GM18508 (cell line): ENCODE measurements at regions not wholly inside any gene's neighbourhood (a gene's known extent, or its start where the extent isn't known, plus 50 kb on each side); places are given as distances from the start of the nearest gene placed in this dataset.
"Not testable (repeated sequence)": the region's sequence is repeated elsewhere in the genome, so short reads cannot be mapped to it uniquely, and the experiment has no call there.

Experiments
- ATAC-seq: cut with Tn5 transposase; IDR thresholded peaks from one replicate; pipeline ENCODE4 v1.9.1; 2021; ENCODE audit warnings: moderate number of reproducible peaks; ENCODE audit not compliant: insufficient read depth, unreplicated experiment

DNA sequence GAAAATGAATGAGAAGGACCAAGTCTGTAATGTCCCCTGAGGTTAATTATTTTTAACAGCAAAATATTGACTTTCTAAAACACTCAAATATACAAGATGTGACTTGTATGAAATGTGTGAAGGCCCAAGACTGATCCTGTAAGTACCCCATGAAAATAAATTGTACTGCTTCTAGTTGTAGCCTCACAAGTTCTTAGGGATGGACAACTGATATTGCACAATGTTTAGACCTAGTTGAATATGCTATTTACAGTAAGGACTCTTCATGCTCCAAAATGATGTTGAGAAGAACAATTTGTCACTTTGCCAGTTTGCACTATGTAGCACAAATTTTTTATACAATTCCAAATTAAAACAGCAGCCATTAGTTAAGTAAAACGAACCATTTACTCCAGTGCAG, 139.7 kb upstream of the GDNF start:
- ATAC-seq = no peak

DNA sequence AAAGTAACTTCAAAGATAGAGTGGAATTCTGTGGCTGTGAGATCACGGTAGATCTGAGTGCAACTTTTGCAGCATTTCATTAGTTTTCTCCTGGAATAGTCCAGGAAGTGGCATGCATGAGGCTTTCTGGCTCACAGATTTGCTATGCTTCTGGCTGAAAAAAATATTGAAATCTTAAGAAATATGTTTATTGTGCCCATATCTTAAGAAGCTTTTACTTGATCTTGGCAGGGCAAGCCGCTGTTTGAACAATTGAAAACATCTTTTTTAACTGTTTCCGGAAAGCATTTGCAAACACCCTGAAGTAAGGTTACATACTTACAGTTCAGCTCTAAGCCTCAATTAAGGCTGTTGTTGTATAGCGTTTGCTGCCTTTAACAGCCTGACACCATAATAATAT, 135.7 kb upstream of the GDNF start:
- ATAC-seq = no peak

DNA sequence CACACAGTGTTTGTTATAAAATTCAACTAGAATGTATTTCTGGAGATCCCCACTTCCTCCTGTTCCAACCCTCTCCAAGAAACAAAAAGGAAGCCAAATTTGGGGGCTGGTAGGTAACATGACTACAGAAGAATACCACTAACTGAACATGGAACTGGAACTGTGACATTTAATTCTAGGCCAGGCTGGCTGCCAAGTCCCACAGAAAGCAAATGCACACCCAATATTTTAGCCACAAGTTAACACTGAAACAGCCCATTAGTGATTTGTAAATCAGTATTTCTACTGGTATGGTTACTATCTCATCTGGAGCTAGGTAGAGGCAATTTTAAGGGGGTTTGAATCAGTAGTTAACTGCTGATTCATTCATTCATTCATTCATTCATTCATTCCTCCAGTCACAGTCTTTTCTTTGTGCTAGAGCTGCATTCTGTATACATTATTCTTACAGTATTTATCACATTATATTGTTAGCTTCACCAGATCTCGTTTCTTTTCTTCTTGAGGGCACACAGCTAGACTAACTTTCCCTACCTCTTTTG, 131.7 kb upstream of the GDNF start:
- ATAC-seq = no peak

DNA sequence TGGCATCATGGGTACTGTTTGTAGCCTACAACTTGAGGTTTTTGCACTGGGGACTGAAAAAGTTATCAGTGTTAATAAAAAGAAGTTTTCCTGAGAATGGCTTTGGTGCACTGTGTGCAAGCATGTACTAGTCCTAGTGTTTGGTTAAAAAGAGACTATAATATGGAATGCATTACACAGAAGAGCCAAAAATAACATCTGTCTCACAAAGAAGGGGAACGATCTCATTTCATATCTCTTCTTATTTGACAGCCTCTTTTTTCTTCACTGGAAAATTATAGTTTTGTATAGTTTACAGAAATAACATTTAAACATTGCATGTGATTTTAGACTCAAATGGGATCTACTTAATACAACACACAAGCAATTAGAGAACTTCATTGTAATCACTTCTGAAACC, 127.0 kb upstream of the GDNF start:
- no peak for ATAC-seq

DNA sequence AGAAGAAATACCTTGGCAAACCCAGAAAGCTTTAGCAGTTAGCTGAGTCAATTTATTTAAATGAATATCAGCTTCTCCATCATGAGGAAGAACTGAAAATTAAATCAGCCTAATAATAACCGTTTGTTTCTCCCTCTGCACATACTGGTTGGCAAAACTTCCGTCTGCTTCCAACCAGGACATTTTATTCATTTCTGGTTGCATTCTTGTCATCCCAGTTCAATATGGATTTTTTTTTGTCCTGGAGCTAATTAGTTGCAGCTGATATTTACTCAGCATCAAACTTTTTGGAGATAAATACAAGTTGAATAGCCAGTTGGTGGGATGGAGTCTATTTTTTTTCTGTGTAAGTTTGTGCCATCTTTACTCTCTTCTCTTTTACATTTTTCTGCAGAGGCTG, 126.5 kb upstream of the GDNF start:
- no peak for ATAC-seq

DNA sequence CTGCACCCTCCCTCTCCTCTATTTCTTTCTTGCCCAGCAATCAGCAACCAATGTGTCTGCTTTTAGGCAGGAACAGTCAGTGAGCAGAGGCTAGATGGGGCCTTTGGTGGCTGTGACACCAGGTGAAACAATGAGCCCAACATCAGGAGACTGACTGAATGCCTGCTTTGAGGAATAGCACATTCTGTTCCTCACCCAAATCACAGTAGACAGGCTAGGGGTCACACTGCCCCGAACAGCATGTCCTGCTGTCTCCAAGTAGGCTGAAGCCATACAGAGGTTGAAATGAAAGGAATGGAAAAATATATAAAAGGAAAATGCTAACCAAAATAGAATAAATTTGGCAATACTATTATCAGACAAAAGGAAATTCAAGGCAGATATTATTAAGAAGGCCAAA, 122.5 kb upstream of the GDNF start:
- ATAC-seq = no peak

DNA sequence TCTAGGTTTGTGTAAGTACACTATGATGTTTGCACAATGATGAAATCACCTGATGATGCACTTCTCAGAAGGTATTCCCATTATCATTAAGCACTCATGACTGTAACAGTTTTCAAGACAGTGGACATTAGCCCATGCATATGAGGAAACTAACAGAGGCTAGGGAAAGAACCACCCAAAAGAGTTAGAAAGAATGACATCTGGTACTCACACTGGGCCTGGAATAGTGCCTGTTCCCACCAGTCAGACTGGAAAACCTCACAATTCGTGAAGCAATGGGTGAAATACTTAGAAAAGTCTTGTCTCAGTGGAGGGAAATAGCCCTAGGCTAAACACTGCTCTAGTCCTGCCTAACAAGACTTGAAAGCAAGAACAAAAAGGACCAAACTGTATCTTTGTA, 117.4 kb upstream of the GDNF start:
- ATAC-seq = no peak

DNA sequence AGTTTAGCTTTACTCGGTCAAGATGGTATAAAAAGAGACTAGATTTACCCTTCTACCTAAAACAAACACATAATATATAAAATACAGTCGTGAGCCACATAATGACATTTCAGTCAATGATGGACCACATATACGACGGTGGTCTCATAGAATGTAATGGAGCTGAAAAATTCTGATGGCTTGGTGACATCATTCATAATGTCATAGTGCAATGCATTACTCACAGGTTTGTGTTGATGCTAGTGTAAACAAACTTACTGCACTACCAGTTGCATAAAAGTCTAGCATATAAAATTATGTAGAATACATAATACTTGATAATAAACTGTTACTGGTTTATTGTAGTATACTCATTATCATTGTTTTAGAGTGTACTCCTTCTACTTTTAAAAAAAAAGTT, 115.9 kb upstream of the GDNF start:
- ATAC-seq = no peak

DNA sequence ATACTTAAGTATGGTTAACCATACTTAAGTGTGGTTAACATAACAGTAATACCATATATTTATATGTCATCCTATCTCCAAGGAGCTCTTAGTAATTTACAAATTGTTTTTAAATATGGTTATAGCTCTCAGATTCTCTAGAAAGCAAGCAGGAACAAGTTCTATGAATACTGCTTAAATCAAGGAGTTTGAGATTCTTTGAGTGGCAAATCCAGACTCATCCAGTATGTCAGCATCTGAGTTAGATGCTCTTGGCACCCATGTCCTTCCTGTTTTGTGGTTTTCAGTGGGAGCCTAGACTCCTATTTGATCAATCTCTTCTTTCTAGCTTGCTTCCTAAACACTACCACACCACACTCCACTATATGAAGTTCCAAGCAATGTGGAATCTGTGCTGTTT, 114.7 kb upstream of the GDNF start:
- ATAC-seq = no peak

DNA sequence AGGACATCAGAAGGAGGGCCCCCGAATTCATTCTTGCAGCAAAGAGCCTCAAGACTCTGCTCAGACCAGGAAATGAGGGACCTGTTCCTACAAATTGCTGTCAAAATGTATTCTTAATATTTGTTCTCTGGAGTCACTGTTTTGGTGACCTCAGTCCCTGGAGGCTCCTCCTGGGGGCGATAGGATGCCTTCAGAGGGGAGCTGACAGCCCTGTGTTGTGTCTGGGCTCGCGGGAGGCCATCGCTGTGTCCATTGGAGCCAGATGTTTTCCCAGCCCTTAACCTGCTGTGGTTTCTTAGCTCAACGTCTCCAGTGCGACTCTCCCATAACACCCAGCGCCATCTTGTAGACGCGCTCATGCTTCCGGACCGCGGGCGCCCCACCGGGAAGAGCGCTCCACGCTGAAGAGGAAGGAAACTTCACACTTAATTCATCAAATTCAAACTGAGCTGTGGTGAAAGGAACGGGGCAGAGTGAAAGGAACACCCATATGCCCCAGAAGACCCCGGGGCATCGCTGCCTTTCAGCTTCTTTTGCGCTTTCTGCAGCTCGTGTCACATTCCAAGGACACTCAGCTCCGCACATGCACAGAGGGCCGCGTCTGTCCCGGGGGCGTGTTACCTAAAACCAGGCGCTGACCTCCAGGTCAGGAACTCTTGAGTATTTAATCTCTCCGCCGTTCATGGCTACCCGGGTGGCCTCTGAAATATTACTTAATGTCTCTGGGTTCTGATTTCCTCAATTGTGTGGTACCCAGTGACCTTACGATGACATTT, 112.3 kb upstream of the GDNF start:
- ATAC-seq = no peak

DNA sequence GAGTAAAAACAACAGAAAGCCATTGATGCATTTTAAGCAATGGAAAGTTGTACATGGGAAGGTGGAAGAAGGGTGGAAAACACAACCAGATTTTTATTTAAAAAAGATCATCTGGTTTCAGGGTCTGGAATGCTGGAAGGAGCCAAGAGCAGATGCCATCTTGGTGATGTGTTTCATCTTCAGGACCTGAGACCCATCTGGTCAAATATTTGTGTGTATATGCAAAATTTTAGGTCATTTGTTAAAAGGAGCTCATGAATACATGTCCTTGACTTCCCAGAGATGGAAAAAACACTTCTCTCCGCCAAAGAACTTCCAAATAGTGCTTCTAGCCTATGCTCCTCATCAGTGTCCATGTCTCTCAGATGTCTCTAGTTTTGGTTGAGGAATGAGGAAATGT, 110.6 kb upstream of the GDNF start:
- ATAC-seq = no peak

DNA sequence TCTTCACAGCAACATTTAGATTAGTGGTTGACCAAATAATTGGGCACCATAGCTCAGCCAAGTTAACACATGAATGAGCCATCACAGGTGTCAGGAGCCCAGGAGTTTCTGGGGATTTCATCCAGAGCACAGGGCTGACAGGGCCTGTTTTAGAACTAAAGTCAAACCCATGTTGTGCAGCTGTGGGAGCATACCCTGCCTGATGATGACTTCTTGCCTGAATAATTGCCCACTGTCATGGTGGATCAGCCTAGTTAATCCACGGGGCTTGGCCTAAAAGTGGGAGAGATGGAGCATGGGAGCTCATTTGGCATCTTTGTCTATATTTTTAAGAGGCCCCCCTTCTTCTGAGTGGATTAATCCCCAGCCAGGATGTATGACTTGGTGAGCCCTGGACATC, 105.6 kb upstream of the GDNF start:
- no peak for ATAC-seq

DNA sequence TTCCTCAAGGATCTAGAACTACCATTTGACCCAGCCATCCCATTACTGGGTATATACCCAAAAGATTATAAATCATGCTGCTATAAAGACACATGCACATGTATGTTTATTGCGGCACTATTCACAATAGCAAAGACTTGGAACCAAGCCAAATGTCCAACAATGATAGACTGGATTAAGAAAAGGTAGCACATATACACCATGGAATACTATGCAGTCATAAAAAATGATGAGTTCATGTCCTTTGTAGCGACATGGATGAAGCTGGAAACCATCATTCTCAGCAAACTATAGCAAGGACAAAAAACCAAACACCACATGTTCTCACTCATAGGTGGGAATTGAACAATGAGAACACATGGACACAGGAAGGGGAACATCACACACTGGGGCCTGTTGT, 103.3 kb upstream of the GDNF start:
- ATAC-seq = not testable (repeated sequence)

DNA sequence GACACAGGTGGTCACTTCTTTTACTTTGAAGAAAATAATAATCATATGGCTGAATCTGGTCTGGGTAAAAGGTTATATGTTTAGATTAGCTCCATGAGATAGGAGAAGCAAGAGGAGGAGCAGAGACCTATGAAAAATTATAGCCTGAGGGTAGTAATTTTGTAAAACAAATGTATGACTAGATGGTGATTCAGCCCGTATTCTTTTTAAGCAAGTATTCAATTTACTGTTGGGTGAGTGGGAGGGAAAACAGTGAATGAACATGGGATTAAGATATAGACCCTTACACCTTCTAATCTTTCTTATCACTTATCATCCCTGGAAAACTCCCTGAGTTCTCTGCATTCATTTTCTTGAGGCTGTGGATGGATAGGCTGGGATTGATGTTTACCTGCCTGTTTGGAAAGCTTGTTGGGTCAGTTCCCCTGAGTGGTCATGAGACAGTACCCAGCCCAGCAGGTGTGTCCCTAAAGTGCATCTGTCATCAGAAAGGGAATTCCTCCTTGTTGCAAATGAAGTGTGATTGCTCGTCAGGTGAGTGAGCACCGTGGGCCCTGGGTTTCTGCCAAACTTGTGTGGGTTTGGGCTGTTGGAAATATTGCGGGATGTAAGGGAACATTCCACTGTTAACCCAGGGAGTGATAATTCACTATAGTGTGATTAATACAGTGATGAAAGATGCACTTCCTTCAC, 101.2 kb upstream of the GDNF start:
- ATAC-seq = no peak

DNA sequence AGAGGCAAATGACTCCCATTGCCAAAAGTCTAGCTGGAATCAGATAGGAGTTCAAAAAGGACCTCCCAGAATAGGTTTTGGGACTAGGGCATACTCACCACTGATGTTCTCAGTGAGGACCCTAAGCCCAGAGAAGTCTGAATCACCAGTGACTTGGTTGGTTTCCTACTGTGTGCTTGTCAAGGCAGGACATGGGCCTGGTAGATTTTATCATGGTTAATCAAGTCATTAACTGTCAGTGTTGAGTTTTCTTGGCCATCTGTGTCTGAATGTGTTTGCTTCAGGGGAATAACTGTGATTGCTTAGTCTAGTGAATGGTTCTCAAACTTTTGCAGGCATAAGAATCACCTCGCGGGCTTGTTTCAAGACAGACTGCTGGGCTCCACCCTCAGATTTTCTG, 99.0 kb upstream of the GDNF start:
- ATAC-seq = no peak

DNA sequence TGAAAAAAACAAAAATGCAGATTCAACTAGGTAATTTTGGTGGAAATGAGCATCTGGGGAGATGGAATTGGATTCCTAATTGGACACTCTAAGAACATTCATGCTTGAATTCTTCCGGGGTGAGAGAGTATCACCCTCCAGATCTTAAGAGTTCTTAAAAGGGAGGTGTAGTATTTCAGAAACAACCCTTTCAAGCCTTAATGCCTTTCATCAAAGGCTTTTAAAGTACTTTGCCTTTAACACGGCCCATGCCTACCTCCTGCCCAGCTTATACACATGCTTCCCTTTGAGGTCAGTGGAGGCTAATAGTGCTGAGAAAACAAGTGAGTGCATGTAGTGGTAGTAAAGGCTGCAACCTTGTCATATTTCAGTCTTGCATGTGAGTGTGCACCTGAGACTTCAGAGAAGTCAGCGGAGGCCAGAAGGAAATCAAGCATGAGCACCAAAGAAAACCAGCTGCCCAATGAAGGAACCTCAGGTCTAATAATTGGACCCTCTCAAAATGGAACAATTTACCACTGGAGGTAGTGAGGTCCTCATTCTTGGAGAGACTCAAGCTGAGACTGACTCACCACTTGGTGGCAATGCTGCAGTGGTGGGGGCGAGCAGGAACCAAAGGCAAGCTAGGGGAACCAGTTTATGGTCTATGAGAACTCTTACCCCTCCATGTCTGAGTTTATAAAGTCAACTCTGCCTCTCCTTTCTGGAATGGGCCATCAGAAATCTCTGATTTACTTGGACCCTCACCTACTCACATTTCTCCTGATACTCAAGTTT, 98.4 kb upstream of the GDNF start:
- no peak for ATAC-seq

DNA sequence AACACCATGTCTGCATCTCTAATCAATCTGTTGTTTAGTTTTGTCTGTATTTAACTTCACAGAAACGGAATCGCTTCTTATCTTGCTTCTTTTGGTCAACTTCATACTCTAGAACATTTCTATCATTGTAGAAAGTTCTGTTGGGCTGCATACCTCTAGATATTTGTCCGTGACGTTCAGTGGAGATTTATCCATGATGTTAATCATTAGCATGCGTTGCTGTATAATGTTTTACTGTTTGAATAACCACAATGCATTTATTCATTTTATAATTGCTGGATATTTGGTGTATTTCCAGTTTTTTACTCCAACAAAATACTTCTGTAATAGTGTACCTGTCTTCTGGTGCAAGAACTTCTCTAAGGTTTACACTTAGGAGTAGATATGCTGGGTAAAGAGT, 96.2 kb upstream of the GDNF start:
- no peak for ATAC-seq

DNA sequence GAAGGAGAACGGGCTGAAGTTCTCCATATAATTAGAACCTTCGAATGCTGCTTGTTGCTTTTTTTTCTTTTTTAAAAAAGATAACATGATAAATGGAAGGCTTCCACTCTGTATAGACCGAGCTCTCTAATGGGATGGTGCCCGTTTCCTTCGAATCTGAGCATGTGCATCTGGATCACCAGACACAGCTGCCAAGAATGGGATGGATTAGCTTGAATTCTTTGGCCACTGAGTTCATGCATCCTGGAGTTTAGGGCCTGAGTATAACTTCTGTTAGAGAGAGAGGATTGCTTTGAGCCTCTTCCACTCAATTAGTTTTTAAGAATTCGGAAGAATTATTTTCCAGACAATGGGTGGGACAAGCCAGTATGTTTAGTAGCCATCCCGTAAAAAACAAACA, 93.7 kb upstream of the GDNF start:
- no peak for ATAC-seq

DNA sequence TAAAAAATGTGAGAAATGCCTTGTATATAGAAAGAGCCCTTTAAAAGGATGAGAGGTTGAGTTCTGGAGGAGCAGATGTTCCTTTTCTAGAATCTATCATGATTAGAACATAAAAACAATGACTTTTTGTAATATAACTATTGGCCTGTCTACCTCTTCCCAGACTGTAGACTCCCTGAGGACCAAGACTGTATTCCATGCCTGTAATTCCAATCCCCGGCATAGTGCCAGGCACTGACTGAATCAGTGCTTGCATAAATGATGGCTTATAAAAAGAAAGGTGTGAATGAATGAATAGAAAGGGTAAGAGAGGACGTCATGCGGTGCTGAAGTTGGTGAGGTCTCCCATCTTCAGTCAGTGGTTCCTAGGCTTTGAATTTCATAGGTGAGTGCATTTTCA, 92.6 kb upstream of the GDNF start:
- ATAC-seq = no peak

DNA sequence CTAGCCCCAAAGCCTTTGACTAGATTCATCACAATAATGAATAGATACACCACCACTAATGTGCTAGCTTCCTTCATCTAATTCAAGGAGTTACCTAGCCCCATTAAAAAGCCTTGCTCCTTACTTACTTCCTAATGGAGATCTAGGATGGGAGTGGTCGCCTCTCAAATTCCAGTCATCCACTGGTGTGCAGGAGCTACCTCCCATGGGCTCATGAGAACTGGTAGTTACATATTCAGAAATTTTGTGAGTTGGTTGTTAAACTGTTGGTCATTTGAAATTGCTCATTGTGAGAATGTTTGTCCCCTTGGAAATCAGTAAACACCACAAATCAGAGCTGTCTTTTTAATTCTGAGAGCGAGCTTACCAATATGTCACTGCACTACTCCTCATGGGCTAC, 91.7 kb upstream of the GDNF start:
- no peak for ATAC-seq

DNA sequence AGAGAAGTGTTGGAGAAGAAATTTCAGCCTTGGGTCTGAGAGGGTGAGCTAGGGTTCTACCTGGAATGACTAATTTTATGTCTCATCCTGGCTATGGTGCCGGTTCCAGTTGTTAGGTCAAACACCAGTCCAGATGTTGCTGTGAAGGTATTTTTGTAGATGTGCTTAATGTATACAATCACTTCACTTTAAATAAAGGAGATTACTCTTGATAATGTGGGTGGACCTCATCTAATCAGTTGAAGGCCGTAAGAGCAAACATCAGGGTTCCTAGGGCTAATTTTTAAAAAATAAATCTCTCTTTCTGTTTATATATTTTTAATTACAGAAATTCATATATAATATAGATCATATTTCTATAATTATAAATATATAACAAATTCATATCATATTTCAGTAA, 90.5 kb upstream of the GDNF start:
- no peak for ATAC-seq
